Stomach (tissue), 4 donors: ENCODE measurements at regions not wholly inside any gene's neighbourhood (a gene's known extent, or its start where the extent isn't known, plus 50 kb on each side); places are given as distances from the start of the nearest gene placed in this dataset.

Experiments used
- EP300 ChIP-seq: sonication (generic); formaldehyde crosslinking; IDR thresholded peaks from one replicate; pipeline ENCODE4 v1.6.1; 2017; ENCODE audit warnings: antibody characterized with exemption
- TF ChIP-seq, protein P1 (sequence below), 7 experiments: fragments of 450-650 bp in 4 of 7; fragments of 200-600 bp in 3 of 7; sonication (generic) in 3 of 7; IDR thresholded peaks; one replicate each; pipeline ENCODE4 v1.5.1; 2016 to 2019; ENCODE audit warnings: antibody characterized with exemption in 7 of 7, control low read depth in 2 of 7, mild to moderate bottlenecking in 1 of 7

DNA sequence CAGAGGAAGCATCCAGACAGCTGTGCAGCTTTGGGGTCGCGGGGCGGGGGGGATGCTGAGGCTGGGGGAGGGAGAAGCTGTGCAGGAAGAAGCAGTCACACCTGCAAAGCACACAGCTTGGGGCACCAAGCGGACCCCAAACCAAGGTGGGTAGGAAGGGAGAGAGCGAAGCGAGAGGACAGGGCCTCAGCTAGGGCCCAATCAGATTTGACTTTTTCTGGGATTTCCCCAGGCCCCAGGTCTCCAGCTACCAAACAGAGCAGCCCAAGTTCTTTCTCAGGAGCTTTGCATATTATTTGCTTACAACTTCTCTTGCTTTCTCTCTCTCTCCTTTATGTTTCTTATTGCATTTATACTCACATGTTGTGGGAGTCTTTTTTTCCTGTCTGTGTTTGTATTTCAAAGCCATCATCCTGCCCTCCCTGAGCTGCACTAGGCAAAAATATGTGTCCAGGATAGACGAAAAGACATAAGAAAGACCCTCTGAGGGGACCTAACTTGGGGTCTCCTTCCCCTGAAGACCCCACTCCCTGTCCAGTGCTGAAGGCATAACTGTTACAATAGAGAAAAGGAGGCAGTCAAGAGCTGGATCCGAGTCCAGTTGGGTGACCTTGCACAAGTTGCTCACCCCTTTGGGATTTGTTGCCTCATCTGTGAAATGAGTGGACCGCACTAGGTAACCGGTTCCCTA lies 50.6 kb upstream of the SMNDC1 start:
- TF ChIP-seq, protein P1, sequence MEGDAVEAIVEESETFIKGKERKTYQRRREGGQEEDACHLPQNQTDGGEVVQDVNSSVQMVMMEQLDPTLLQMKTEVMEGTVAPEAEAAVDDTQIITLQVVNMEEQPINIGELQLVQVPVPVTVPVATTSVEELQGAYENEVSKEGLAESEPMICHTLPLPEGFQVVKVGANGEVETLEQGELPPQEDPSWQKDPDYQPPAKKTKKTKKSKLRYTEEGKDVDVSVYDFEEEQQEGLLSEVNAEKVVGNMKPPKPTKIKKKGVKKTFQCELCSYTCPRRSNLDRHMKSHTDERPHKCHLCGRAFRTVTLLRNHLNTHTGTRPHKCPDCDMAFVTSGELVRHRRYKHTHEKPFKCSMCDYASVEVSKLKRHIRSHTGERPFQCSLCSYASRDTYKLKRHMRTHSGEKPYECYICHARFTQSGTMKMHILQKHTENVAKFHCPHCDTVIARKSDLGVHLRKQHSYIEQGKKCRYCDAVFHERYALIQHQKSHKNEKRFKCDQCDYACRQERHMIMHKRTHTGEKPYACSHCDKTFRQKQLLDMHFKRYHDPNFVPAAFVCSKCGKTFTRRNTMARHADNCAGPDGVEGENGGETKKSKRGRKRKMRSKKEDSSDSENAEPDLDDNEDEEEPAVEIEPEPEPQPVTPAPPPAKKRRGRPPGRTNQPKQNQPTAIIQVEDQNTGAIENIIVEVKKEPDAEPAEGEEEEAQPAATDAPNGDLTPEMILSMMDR (IDR thresholded peaks at IDR 0.05): no peak
- no peak for TF ChIP-seq EP300
